ENCODE measurements at regions not wholly inside any gene's neighbourhood (a gene's known extent, or its start where the extent isn't known, plus 50 kb on each side); places are given as distances from the start of the nearest gene placed in this dataset.

GRCh38 chr13:97141097-97141496 is 81.0 kb upstream of the MBNL2 start:
- RAD21 ChIA-PET (ENCODE audit: low non-redundant PET in 1 of 2, low total read pairs in 2 of 2, uncharacterized antibody in 2 of 2, unreplicated experiment in 2 of 2): interaction anchor here in 1 of 2 experiments (1.3 kb wide), 1 partner anchor 72 kb away, joined by 3 read pairs; no protein-coding TSS in a partner anchor
- ATAC-seq: no peak
- Histone ChIP-seq H3K27me3 (ENCODE audit: insufficient read depth, low read length) (no peaks in the 10 kb centered on the region), H3K9me3 (ENCODE audit: control insufficient read depth in 1 of 2, insufficient read depth in 1 of 2, low read depth in 1 of 2, low read length in 2 of 2) (no peaks in the 10 kb centered on the region), H3K36me3 (ENCODE audit: control insufficient read depth in 1 of 2, insufficient read depth in 2 of 2, low read length in 2 of 2) (no peaks in the 10 kb centered on the region), H3K9me2 (ENCODE audit: insufficient read depth) (no peaks in the 10 kb centered on the region), H3K4me2 (ENCODE audit: low read length) (peak overlapping the region; percentile 78), H4K20me1 (ENCODE audit: insufficient read depth) (no peaks in the 10 kb centered on the region), H3K79me2 (ENCODE audit: insufficient read depth, low read length) (peaks cover 7% of the 10 kb centered on the region), H3K27ac (ENCODE audit: low read depth, low read length) (peak overlapping the region; percentile 76), H3K4me1 (ENCODE audit: control insufficient read depth in 1 of 2, insufficient read depth in 2 of 2, low read length in 2 of 2) (peaks cover 22 to 40% of the 10 kb centered on the region in 2 experiments), H2AFZ (ENCODE audit: low read depth, low read length, poor library complexity, severe bottlenecking) (no peak overlapping the region), H3K9ac (ENCODE audit: low read length) (peak overlapping the region; percentile 71), H3K4me3 (replicated peaks in 1 of 2; ENCODE audit: low read depth in 1 of 2, low read length in 2 of 2) (peak overlapping the region; percentile 48 to 63)
- intact Hi-C loops (cut with micrococcal nuclease): loop anchor here (5.0 kb wide), 1 partner anchor 116 kb away; no protein-coding TSS in a partner anchor
- BruUV-seq (replicated peaks): no TSS peak
- TF ChIP-seq EZH2phosphoT487 (IDR thresholded peaks at IDR 0.05; ENCODE audit: borderline replicate concordance): no peak
- no peak for TF ChIP-seq MAX (IDR thresholded peaks at IDR 0.05)
- no peak for TF ChIP-seq EGR1 (IDR thresholded peaks at IDR 0.05; ENCODE audit: low read depth)
- no peak for TF ChIP-seq POLR2AphosphoS5 (IDR thresholded peaks at IDR 0.05; ENCODE audit: low read depth, low read length)
- TF ChIP-seq EZH2 (IDR thresholded peaks at IDR 0.05): no peak
- TF ChIP-seq ZNF274 (IDR thresholded peaks at IDR 0.05; ENCODE audit: low read depth, low read length): no peak
- TF ChIP-seq YY1 (IDR thresholded peaks at IDR 0.05; ENCODE audit: extremely low read depth, insufficient replicate concordance, low read depth, low read length): no peak
- no peak for TF ChIP-seq ATF3 (IDR thresholded peaks at IDR 0.05)
- no peak for TF ChIP-seq CEBPB (IDR thresholded peaks at IDR 0.05; ENCODE audit: low read depth)
- no peak for TF ChIP-seq SP1 (IDR thresholded peaks at IDR 0.05; ENCODE audit: low read depth)
- no peak for TF ChIP-seq CBX3 (IDR thresholded peaks at IDR 0.05; ENCODE audit: low read depth)
- TF ChIP-seq FOSL1 (IDR thresholded peaks at IDR 0.05; ENCODE audit: low read depth): no peak
- TF ChIP-seq ZBTB33 (IDR thresholded peaks at IDR 0.05; ENCODE audit: extremely low read depth, insufficient replicate concordance, low read length): no peak
- no peak for TF ChIP-seq CTCF (IDR thresholded peaks at IDR 0.05 in 2 of 3, conservative IDR thresholded peaks at IDR 0.05 in 1 of 3; ENCODE audit: borderline replicate concordance in 1 of 3, insufficient read depth in 1 of 3, low read depth in 2 of 3, low read length in 2 of 3)
- TF ChIP-seq JUND (IDR thresholded peaks at IDR 0.05): no peak
- TF ChIP-seq TCF7L2 (IDR thresholded peaks at IDR 0.05; ENCODE audit: borderline replicate concordance, extremely low read depth, insufficient read depth, insufficient read length): no peak
- TF ChIP-seq ZFX (IDR thresholded peaks at IDR 0.05): no peak
- TF ChIP-seq RAD21 (IDR thresholded peaks at IDR 0.05; ENCODE audit: low read depth): no peak
- TF ChIP-seq REST (IDR thresholded peaks at IDR 0.05; ENCODE audit: low read depth): no peak
- CTCF ChIA-PET: interaction anchor here (0.9 to 1.7 kb wide), 6 partner anchors 10 to 218 kb away, joined by 3 to 10 read pairs (median 4); partner anchors contain the start of gene MBNL2
- POLR2A ChIA-PET: interaction anchor here (0.6 to 2.9 kb wide), 20 partner anchors 10 to 1505 kb away, joined by 3 to 17 read pairs (median 4); partner anchors contain the start of genes MBNL2 and RAP2A
- no peak for DNase-seq (ENCODE audit: low read depth, low spot score)
